T-helper 2 cell treated with Interferon-gamma antibody and Interleukin-4, amounts not matched to agents 100 ng/mL and 5 ng/mL, for 36 hours (primary cell): ENCODE measurements at regions not wholly inside any gene's neighbourhood (a gene's known extent, or its start where the extent isn't known, plus 50 kb on each side); places are given as distances from the start of the nearest gene placed in this dataset.

Source experiments
- intact Hi-C: fragments of 100-400 bp; cut with micrococcal nuclease; formaldehyde crosslinking; loops from one replicate; pipeline ENCODE4 v1.15.1; 2023

GRCh38 chr5:62682059-62682458 is 103.4 kb downstream of the LRRC70 start:
- intact Hi-C loops: no loop called here

- intact Hi-C loops: no loop called here
Measured at GRCh38 chr5:62681117-62681850, 102.7 kb downstream of the LRRC70 start.

- intact Hi-C loops: no loop called here
Measured at GRCh38 chr5:62680121-62680520, 101.5 kb downstream of the LRRC70 start.
